CD4-positive, alpha-beta T cell treated with Interleukin-6 for 4 hours (primary cell): ENCODE measurements at regions not wholly inside any gene's neighbourhood (a gene's known extent, or its start where the extent isn't known, plus 50 kb on each side); places are given as distances from the start of the nearest gene placed in this dataset.
"Not testable (repeated sequence)": the region's sequence is repeated elsewhere in the genome, so short reads cannot be mapped to it uniquely, and the experiment has no call there.

Source experiments
- DNase-seq: peaks from one replicate; pipeline ENCODE4 v3.0.0-alpha.2; 2020; ENCODE audit warnings: mixed read lengths

DNA sequence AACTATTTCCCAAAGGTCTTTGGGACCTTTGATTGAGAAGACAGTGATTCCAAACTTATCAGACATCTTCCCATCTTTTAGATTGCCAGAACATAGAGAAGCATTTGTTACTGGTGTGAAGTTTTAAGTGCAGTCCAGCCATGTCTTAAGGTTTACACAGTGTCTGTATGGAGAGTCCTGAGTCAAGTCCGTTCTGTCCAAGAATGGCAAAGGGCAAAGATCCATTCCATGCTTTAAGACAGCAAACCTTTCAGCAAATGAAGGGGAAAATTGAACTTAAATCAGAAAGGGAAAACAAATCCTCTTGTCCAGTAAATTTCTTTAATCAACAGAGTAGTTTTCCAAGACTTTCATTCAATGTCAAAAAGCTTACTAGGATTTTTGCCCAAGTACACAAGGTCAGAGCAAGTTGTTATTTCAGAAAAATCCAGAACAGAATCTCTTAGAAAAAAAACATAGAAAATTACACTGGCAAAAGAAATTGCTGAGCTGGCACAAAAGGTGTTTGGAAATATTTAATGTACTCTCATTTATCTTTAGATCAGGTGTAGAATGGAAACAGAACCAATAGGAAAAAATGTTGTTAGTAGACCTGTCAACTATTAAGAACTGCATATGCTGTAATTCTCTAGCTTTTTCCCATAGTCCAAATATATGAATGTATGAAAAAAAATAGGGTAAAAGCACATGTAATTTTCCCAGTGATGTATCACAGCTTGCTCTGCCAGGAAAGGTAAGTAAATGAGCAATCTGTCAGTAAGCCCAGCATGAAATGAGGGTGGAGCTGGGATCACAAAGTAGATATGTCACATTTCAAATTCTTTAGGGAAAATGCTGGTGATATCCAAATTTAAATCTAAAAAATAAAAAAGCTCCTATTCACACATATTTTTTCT lies 1099.9 kb downstream of the TUSC7 start:
- no peak for DNase-seq

GRCh38 chr3:117811786-117812185 lies 1102.2 kb downstream of the TUSC7 start:
- DNase-seq = no peak

- no peak for DNase-seq
Observed at GRCh38 chr3:117814975-117815374, 1105.4 kb downstream of the TUSC7 start.

DNA sequence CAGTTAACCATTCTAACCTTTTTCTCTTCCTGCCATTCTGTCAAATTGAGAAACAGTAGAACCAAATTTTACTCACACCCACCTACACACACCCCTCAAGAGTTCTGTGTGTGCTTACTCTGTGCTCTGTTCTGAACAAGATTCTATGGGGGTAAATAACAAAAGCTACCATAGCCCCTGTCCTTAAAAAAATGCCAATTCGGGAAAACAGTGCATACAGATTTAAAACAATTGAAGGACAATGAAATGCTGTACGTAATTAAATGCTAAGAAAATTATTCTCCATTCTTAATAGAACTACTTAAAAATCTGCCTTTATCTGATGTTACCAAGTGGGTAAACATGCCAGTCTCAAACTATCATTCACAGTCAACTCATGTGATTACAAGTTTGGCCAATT lies 1107.5 kb downstream of the TUSC7 start:
- DNase-seq = no peak

DNA sequence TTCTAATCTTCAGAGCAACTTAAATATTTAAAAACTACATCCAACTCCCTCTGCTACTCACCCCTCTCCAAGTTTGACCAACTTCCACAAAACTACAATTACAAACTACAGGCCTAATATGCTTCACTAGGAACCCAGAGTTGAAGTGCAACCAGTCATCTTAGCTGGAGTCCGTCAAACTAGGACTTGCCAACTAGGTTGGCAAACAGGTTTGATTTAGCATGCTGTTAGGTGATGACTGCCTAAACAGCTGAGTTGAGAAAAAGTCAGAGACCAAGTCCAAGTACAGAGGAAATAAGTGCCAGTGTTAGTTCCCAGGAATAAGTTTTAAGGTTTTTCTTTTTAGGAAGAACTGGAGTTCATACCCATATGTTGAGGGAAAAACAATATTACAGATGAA lies 1109.0 kb downstream of the TUSC7 start:
- DNase-seq = no peak

DNA sequence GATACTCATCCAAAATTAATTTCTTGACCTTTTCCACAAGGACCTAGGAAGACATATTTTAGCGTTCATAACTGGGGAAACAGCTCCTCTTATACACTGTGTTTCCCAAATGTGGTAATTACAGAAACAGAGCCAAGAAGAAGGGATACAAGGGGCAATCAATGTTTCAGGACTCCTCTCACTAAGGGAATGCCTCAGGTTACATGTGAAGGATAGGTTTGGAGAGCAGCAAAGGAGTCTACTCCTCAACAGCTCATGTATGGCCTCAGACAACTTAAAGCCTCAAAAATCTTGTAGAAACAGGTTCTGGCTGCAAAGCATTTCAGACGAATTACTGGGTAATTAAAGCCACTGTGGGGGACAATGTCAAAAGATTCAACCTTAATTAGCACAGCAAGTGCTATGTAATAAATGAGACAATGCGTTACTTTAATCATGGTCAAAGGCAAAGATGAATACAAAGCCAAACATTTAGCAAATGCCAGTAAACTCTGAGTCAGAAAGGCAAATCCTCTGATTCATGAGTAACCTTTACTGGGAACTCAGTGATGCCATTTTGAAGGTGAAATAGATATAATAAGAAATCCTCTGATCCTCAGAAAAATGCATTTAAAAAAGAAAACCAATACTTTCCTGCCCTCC lies 1111.2 kb downstream of the TUSC7 start:
- DNase-seq = no peak

- DNase-seq = no peak
Observed at GRCh38 chr3:117822416-117822815, 1112.8 kb downstream of the TUSC7 start.

- DNase-seq = no peak
Observed at GRCh38 chr3:117836296-117836695, 1126.7 kb downstream of the TUSC7 start.

GRCh38 chr3:117837391-117837790 lies 1127.8 kb downstream of the TUSC7 start:
- DNase-seq = no peak

- DNase-seq = no peak
Observed at GRCh38 chr3:117842086-117842485, 1132.5 kb downstream of the TUSC7 start.

GRCh38 chr3:117843356-117843755 lies 1133.8 kb downstream of the TUSC7 start:
- no peak for DNase-seq

DNA sequence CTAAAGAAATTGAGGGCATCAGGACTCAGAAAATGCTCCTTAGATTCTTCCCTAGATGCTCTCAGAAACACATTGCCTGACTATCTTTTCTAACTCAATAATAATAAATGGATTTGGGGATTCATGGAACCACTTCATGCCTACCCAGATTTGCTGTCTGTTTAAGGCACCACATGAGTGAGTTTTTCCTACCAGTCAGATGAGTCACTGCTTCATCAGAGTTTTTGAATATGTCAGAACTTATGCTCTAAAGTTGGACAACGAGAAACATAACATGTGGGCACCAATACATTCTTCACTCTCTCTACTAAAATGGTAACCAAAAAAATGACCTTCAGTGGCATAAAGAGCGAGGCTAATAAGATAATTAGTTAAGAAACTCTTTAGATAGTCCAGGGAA lies 1135.1 kb downstream of the TUSC7 start:
- no peak for DNase-seq

- DNase-seq = no peak
Observed at GRCh38 chr3:117846238-117846637, 1136.7 kb downstream of the TUSC7 start.

- DNase-seq = no peak
Observed at GRCh38 chr3:117848606-117849005, 1139.0 kb downstream of the TUSC7 start.

- DNase-seq = no peak
Observed at GRCh38 chr3:117853923-117854668, 1144.5 kb downstream of the TUSC7 start.

- no peak for DNase-seq
Observed at GRCh38 chr3:117856354-117856753, 1146.8 kb downstream of the TUSC7 start.

- DNase-seq = no peak
Observed at GRCh38 chr3:117863146-117863545, 1153.6 kb downstream of the TUSC7 start.

GRCh38 chr3:117865338-117865737 lies 1155.8 kb downstream of the TUSC7 start:
- DNase-seq = no peak

- no peak for DNase-seq
Observed at GRCh38 chr3:117868766-117869165, 1159.2 kb downstream of the TUSC7 start.

GRCh38 chr3:117871934-117872333 lies 1162.4 kb downstream of the TUSC7 start:
- DNase-seq = no peak

GRCh38 chr3:117872594-117873248 lies 1161.9 kb downstream of the IGSF11 start:
- not testable (repeated sequence) for DNase-seq

DNA sequence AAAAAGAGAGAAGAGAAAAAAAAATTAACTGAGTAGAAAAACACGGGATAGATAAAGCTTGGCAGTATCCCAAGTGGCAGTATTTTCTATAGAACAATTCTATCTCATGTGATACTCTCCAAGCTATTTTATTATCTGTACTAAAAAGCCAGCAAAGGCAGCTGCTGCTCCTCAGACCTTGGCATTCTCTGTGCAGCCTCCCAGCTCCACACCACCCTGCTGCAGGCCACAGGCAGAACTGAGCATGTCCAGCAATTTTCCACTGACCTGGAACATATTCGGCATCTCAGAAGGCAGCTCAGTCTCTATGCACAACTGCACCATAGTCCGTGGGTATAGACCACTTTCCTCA lies 1161.4 kb downstream of the IGSF11 start:
- DNase-seq = no peak

DNA sequence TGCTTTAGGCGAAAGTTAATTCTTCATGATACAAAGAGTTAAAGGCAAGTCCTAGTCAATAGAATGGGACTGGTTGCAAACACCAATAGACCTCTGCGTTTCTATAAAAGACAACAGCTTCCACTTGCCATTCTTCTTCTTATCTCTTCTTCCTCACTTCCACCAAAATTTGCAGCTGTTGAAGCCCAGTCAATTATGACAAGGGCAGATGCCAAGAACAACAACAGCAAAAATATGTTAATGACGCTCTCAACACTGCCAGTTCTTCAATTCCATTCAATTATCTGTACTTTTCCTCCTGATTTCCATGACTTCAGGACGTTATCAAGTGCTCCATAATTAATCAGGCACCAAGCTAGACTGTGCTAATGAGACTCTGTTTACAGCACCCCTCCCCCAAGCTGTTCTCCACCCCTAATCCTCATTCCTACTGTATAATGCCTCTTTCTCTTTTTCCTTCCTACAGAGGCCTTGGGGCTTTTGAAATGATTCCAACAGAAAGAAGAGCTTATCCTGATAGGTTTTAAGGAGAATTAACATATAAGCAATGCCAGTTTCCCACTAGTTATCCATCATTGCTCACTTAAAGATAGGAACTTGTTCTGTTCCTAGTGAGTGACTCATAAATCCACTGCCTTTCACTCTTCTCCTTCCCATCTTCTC lies 1160.5 kb downstream of the IGSF11 start:
- DNase-seq = no peak
